ENCODE measurements at regions not wholly inside any gene's neighbourhood (a gene's known extent, or its start where the extent isn't known, plus 50 kb on each side); places are given as distances from the start of the nearest gene placed in this dataset.

DNA sequence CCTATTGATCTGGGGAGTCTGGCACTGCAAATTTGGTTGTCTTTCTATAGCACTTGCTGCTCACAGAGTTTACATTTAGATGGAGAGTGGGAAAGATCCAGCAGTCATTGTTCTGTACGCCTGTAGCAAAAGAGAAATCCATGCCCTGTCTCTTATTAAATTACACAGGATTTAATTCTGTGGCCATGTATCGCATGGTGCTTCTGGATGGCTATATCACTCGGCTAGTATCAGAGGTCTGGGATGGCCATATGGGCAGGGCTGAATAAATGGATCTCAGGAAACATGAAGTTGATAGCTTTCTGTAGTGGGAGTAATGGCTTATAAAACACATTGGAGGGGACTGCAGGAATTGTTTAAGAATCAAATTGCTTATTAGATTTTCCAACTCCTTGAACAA lies 325.8 kb upstream of the DPH6 start:
- TF ChIP-seq, protein P1, sequence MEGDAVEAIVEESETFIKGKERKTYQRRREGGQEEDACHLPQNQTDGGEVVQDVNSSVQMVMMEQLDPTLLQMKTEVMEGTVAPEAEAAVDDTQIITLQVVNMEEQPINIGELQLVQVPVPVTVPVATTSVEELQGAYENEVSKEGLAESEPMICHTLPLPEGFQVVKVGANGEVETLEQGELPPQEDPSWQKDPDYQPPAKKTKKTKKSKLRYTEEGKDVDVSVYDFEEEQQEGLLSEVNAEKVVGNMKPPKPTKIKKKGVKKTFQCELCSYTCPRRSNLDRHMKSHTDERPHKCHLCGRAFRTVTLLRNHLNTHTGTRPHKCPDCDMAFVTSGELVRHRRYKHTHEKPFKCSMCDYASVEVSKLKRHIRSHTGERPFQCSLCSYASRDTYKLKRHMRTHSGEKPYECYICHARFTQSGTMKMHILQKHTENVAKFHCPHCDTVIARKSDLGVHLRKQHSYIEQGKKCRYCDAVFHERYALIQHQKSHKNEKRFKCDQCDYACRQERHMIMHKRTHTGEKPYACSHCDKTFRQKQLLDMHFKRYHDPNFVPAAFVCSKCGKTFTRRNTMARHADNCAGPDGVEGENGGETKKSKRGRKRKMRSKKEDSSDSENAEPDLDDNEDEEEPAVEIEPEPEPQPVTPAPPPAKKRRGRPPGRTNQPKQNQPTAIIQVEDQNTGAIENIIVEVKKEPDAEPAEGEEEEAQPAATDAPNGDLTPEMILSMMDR (IDR thresholded peaks at IDR 0.05) = no peak
- no peak for TF ChIP-seq POLR2A (IDR thresholded peaks at IDR 0.05)

Data from tibial nerve (tissue), 3 donors.